Gastrocnemius medialis (tissue), 4 donors: ENCODE measurements at regions not wholly inside any gene's neighbourhood (a gene's known extent, or its start where the extent isn't known, plus 50 kb on each side); places are given as distances from the start of the nearest gene placed in this dataset.
"Not testable (repeated sequence)": the region's sequence is repeated elsewhere in the genome, so short reads cannot be mapped to it uniquely, and the experiment has no call there.

ENCODE experiments used
- ATAC-seq, 2 donors: fragments of 150-250 bp; one replicate each; pipeline ENCODE4 v1.9.1; 2016
- DNase-seq, 2 donors: peaks; one replicate each; pipeline ENCODE4 v3.0.0-alpha.2; 2019
- H3K27ac ChIP-seq, 4 donors: fragments of 200-600 bp; sonication (generic); 1 replicate in 1 of 4; 2 replicates in 3 of 4; pipeline ENCODE4 v1.5.1; 2016 to 2018; ENCODE audit warnings: mild to moderate bottlenecking in 2 of 4, moderate library complexity in 1 of 4
- H3K27me3 ChIP-seq, 3 donors: fragments of 200-600 bp; sonication (generic) in 2 of 3; 1 replicate in 1 of 3; 2 replicates in 2 of 3; pipeline versions ENCODE4 v1.5.1 to v1.6.0; 2016 to 2019; ENCODE audit warnings: mild to moderate bottlenecking in 1 of 3, moderate library complexity in 1 of 3
- H3K36me3 ChIP-seq, 2 donors: fragments of 200-600 bp; sonication (generic) in 1 of 2; one replicate each; pipeline ENCODE4 v1.5.1; 2017 to 2018
- H3K4me1 ChIP-seq, 2 donors: fragments of 200-600 bp; sonication (generic) in 1 of 2; one replicate each; pipeline ENCODE4 v1.5.1; 2016 to 2017; ENCODE audit warnings: mild to moderate bottlenecking in 2 of 2
- H3K4me3 ChIP-seq, 4 donors: fragments of 200-600 bp; sonication (generic) in 3 of 4; 1 replicate in 1 of 4; 2 replicates in 3 of 4; pipeline ENCODE4 v1.5.1; 2016 to 2019; ENCODE audit warnings: mild to moderate bottlenecking in 2 of 4
- H3K9me3 ChIP-seq, 3 donors: fragments of 200-600 bp; sonication (generic) in 2 of 3; 1 replicate in 1 of 3; 2 replicates in 2 of 3; pipeline ENCODE4 v1.5.1; 2016 to 2019
- POLR2A ChIP-seq, 2 donors: fragments of 450-650 bp; IDR thresholded peaks; one replicate each; pipeline ENCODE4 v1.6.1; 2017; ENCODE audit warnings: antibody characterized with exemption in 2 of 2, mild to moderate bottlenecking in 2 of 2, moderate library complexity in 2 of 2
- in situ Hi-C, 4 donors: fragments of 200-750 bp; cut with MboI; loops; one replicate each; pipeline versions ENCODE4 v1.15.0 to v1.8.0; 2017; ENCODE audit warnings: low sequenced_read_pairs in 4 of 4
- intact Hi-C: fragments of 100-400 bp; cut with DNase I; formaldehyde crosslinking; loops from one replicate; pipeline ENCODE4 v1.15.1; 2023; ENCODE audit warnings: low total_unique reads
- TF ChIP-seq, protein P1 (sequence below), 5 experiments: fragments of 450-650 bp in 3 of 5; fragments of 200-600 bp in 2 of 5; sonication (generic) in 2 of 5; IDR thresholded peaks in 4 of 5; conservative IDR thresholded peaks in 1 of 5; 1 replicate in 4 of 5; 2 replicates in 1 of 5; pipeline ENCODE4 v1.5.1; 2016 to 2019; ENCODE audit warnings: antibody characterized with exemption in 5 of 5, mild to moderate bottlenecking in 3 of 5, moderate library complexity in 3 of 5

DNA sequence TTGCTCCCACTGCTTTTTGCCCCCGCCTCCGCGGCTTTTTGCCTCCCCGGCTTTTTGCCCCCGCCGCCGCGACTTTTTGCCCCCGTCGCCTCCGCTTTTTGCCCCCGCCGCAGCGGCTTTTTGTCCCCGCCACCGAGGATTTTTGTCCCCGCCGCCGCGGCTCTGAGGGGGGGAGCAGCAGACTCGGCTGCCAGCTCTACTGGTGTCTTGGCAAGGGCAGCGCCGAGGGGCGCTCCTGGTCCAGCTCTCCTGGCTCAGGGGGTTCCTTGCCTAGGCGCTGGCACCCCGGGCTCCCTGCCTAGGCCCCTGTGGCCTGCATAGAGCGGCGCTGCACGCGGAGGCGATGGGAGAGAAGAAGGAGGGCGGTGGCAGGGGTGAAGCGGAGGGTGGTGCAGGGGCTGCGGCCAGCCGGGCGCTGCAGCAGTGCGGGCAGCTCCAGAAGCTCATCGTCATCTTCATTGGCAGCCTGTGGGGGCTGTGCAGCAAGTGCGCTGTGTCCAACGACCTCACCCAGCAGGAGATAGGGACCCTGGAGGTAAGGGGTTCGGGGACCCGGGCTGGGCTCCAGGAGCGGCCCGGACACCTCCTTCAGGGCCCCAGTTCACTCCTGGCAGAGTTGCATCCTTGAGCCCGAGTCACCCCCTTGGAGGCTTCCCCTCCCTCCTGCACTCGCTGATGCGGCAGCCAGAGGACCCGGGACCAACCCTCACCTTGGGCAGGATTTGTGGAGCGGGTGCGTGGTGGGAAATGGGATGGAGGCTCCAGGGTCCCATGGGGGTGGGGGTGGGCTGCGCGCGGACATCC lies 642.4 kb downstream of the GOLGA6L6 start:
- in situ Hi-C loops (no loop called here), intact Hi-C loops (no loop called here)
- H3K27ac ChIP-seq: no peak overlapping the region
- H3K4me1 ChIP-seq: no peaks in the 10 kb centered on the region
- TF ChIP-seq, protein P1, sequence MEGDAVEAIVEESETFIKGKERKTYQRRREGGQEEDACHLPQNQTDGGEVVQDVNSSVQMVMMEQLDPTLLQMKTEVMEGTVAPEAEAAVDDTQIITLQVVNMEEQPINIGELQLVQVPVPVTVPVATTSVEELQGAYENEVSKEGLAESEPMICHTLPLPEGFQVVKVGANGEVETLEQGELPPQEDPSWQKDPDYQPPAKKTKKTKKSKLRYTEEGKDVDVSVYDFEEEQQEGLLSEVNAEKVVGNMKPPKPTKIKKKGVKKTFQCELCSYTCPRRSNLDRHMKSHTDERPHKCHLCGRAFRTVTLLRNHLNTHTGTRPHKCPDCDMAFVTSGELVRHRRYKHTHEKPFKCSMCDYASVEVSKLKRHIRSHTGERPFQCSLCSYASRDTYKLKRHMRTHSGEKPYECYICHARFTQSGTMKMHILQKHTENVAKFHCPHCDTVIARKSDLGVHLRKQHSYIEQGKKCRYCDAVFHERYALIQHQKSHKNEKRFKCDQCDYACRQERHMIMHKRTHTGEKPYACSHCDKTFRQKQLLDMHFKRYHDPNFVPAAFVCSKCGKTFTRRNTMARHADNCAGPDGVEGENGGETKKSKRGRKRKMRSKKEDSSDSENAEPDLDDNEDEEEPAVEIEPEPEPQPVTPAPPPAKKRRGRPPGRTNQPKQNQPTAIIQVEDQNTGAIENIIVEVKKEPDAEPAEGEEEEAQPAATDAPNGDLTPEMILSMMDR (IDR thresholded peaks at IDR 0.05 in 4 of 5, conservative IDR thresholded peaks at IDR 0.05 in 1 of 5): no peak
- no peak for TF ChIP-seq POLR2A (IDR thresholded peaks at IDR 0.05)
- H3K9me3 ChIP-seq: no peaks in the 10 kb centered on the region
- no peak overlapping the region for H3K4me3 ChIP-seq
- H3K36me3 ChIP-seq: no peaks in the 10 kb centered on the region
- H3K27me3 ChIP-seq: no peaks in the 10 kb centered on the region
- ATAC-seq: no peak
- no peak for DNase-seq

DNA sequence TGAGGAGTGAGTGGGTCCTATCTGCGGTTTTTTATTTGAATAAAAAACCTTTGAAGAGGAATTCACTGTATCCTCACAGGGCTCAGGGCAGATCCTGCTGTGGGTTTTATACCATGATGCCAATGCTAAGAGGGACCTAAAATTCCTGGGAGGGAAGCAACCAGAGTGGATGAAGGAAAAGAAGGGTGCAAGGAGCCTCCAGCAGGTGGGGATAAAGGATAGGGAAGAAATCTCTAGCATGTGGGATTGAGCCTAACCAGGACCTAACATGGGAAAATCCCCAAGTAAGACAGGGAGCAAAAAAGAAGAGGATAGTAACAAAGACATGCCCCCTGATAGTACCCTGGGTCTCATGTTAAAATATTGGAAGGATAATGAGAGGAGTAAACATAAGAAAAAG lies 652.8 kb downstream of the GOLGA6L6 start:
- H3K27me3 ChIP-seq, DNase-seq, ATAC-seq, H3K9me3 ChIP-seq, H3K27ac ChIP-seq, intact Hi-C loops, H3K4me3 ChIP-seq, H3K36me3 ChIP-seq, H3K4me1 ChIP-seq, in situ Hi-C loops: not testable (repeated sequence)

DNA sequence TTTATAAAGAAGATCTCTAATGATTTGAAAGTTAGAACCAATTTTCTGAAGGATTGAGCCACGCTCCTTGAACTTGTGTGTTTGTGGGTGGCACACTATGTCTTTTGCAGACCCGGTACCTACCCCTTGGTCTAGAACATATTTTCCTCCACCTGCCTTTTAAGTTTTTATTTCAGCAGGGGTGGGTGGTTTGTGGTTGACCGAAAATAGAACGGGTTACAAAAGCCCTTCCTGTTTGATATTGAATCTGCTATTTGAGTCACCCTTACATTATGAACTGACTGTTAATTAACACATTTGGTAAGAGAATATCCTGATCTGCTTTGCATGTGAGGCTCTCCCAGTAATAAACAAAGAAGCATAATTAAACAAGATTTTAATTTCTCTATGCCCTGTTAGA lies 697.5 kb downstream of the GOLGA6L6 start:
- DNase-seq, H3K27ac ChIP-seq, H3K36me3 ChIP-seq, H3K27me3 ChIP-seq, H3K4me3 ChIP-seq, in situ Hi-C loops, H3K4me1 ChIP-seq, ATAC-seq, intact Hi-C loops, H3K9me3 ChIP-seq: not testable (repeated sequence)
